HG03025 (cell line): ENCODE measurements at regions not wholly inside any gene's neighbourhood (a gene's known extent, or its start where the extent isn't known, plus 50 kb on each side); places are given as distances from the start of the nearest gene placed in this dataset.

Source experiments
- ATAC-seq: cut with Tn5 transposase; IDR thresholded peaks from one replicate; pipeline ENCODE4 v1.9.1; 2021; ENCODE audit warnings: mild to moderate bottlenecking, moderate library complexity; ENCODE audit not compliant: unreplicated experiment, low FRiP score

GRCh38 chr19:27705896-27706295 lies 1507.1 kb downstream of the UQCRFS1 start:
- no peak for ATAC-seq

DNA sequence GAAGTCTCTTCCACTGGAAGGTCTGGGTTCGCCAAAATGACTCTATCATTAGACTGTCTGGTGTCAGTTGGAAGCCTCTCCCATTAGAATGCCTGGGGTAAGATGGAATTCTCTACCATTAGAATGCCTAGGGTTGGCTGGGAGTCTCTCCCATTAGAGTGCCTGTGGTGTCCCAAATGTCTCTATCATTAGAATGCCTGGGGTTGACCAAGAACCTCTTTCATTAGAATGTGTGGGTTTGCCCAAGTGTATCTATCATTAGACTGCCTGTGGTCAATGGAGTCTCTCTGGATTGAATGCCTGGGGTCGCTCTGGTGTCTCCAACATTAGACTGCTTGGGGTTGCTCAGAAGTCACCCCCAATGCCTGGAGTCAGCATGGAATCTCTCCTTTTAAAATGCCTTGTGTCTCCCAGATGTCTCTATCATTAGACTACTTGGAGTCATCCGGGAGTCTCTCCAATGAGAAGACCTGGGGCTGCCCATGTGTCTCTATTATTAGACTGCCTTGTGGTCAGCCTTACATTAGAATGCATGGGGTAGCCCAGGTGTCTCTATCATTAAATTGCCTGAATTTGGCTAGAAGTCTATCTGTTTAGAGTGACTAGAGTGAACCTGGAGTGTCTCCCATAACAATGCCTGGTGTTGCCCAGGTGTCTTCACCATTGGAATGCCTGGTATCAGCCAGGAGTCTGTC lies 1518.4 kb downstream of the UQCRFS1 start:
- ATAC-seq, result no peak

DNA sequence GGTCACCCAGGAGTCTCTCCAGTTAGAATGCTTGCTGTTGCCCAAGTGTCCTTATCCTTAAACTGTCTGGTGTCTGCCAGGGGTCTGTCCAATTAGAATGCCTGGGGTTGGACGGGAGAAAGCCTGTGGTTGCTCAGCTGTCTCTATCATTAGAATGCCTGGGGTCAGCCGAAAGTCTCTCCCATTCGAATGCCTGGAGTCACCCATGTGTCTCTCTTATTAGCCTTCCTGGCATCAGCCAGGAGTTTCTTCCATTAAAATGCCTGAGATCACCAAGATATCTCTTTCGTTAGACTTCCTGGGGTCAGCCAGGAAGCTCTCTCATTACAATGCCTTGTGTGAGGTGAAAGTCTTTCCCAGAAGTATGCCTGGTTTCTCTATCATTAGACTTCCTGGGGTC lies 1521.0 kb downstream of the UQCRFS1 start:
- no peak for ATAC-seq

- ATAC-seq, result no peak
These were observed 1523.2 kb downstream of the UQCRFS1 start for GRCh38 chr19:27689734-27690241.

GRCh38 chr19:27684293-27684692 lies 1528.7 kb downstream of the UQCRFS1 start:
- ATAC-seq, result no peak

GRCh38 chr19:27681972-27682371 lies 1531.0 kb downstream of the UQCRFS1 start:
- ATAC-seq, result no peak

- no peak for ATAC-seq
These were observed 1533.0 kb downstream of the UQCRFS1 start for GRCh38 chr19:27679905-27680304.

- ATAC-seq, result no peak
These were observed 1533.6 kb downstream of the UQCRFS1 start for GRCh38 chr19:27679399-27679798.

GRCh38 chr19:27676877-27677276 lies 1536.1 kb downstream of the UQCRFS1 start:
- ATAC-seq, result no peak

DNA sequence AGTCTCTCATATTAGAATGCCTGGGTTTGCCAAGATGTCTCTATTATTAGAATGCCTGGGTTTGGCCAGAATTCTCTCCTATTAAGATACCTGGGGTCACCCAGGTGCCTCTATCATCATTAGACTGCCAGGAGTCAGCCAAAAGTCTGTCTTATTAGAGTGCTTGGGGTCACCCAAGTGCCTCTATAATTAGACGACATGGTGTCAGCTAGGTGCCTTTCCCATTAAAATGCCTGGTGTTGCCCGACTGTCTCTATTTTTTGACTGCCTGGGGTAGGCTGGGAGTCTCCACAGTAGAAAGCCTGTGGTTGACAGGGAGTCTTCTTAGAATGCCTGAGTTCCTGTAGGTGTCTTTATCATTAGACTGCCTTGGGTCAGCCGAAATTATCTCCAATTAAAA lies 1536.6 kb downstream of the UQCRFS1 start:
- ATAC-seq, result no peak

DNA sequence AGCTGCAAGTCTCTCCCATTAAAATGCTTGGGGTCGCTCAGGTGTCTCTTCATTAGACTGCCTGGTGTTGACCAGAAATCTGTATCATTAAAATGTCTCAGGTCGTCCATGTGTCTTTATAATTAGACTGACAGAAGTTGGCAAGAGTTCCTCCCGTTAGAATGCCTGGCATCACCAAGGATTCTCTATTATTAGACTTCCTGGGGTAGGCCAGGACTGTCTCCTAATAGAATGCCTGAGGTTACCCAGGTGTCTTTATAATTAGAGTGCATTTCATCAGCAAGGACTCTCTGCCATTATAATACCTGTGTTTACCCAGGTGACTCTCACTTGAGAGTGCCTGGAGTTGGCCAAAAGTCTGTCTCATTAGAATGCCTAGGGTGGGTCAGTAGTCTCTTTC lies 1537.2 kb downstream of the UQCRFS1 start:
- no peak for ATAC-seq

DNA sequence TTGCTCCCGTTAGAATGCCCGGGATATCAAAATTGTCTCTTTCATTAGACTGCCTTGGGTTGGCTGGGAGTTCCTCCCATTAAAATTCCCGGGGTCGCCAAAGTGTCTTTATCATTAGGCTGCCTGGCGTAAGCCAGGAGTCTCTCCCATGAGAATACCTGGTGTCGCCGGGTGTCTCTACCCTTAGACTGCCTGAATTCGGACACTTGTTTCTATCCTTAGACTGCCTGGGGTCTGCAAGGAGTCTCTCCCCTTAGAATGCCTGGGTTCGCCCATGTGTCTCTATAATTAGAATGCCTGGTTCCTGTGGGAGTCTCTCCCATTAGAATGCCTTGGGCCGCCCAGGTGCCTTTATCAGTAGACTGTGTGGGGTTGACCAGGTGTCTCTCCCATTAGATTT lies 1538.2 kb downstream of the UQCRFS1 start:
- no peak for ATAC-seq

DNA sequence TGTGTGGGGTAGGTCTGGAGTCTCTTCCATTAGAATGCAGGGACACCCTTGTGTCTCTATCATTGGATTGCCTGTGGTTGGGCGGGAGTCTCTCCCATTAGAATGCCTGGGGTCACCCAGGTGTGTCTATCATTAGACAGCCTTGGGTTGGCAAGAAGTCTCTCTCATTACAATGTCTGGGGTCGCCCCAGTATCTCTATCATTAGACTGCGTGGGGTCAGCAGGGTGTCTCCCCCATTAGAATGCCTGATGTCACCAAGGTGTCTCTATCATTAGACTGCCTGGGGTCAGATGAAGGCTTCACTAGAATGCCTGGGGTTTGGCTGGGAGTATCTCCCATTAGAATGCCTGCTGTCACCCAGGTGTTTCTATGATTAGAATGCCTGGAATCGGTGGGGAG lies 1539.0 kb downstream of the UQCRFS1 start:
- ATAC-seq, result no peak

DNA sequence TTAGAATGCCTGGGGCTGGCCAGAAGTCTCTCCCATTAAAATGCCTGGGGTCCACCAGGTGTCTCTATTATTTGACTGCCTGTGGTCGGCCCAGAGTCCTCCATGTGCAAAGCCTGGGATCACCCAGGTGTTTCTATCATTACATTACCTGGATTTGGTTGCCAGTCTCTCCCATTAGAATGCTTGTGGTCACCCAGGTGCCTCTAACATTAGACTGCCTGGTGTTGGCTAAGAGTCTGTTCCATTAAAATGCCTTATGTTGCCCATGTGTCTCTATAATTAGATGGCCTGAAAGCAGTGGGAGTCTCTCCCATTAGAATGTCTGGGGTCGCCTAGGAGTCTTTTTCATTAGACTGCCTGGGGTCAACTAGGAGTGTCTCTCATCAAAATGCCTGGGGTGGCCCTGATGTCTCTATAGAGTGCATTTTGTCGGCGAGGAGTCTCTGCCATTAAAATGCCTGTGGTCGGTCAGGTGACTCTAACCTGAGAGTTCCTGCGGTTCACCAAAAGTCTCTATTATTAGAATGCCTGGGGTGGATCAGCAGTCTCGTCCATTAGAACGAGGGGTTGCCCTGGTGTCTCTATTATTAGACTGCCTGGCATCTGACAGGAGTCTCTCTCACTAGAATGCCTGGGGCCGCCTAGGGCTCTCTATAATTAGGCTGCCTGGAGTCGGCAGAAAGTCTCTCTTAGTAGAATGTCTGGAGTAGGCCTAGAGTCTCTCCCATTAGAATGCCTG lies 1540.5 kb downstream of the UQCRFS1 start:
- no peak for ATAC-seq

DNA sequence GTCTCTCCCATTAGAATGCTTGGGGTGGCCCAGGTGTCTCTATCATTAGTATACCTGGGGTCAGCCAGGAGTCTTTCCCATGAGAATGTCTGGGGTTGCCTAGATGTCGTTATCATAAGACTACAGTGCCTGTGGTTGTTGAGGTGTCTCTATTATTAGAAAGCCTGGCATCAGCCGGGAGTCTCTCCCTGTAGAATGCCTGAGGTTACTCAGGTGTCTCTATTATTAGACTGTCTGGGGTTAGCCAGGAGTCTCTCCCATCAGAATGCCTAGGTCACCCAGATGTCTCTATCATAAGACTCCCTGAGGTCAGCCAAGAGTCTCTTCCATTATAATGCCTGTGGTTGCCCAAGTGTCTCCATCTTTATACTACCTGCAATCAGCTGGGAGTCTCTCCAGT lies 1541.1 kb downstream of the UQCRFS1 start:
- no peak for ATAC-seq

DNA sequence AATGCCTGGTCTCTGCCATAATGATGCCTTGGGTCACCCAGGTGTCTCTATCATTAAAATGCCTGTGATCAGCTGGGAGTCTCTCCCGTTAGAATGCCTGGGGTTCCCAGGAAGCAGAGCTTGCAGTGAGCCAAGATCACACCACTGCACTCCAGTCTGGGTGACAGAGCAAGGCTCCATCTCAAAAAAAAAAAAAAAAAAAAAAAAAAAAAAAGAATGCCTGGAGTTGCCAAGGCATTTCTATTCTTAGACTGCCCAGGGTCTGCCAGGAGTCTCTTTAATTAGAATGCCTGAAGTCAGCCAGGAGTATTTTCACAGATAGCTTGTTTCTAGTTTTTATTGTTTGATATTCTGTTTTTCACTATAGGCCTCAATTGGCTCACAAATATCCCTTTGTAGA lies 1552.5 kb downstream of the UQCRFS1 start:
- no peak for ATAC-seq

DNA sequence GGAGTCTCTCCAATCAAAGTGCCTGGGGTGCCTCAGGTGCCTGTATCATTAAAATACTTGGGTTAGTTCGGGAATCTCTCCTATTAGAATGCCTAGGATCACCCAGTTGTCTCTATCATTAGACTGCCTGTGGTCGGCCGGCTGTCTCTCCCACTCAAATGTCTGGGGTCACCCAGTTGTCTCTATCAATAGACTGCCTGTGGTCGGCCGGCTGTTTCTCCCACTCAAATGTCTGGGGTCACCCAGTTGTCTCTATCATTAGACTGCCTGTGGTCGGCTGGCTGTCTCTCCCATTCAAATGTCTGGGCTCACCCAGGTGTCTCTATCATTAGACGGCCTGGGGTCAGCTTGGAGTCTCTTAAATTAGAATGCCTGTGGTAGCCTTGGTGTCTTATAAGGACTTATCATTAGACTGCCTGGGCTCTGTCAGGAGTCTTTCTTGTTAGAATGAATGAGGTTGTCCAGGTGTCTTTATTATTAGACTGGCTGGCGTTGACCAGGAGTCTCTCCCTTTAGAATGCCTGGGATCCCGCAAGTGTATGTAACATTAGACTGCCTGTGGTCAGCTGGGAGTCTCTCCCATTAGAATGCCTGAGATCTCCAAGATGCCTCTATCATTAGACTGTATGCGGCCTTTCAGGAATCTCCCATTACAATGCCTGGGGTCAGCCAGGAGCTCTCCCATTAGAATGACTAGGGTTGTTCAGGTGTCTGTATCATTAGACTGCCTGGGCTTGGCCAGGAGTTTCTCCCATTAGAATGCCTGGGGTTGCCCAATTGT lies 1555.5 kb downstream of the UQCRFS1 start:
- no peak for ATAC-seq

- ATAC-seq, result no peak
These were observed 1558.5 kb downstream of the UQCRFS1 start for GRCh38 chr19:27654266-27654990.

- no peak for ATAC-seq
These were observed 1560.2 kb downstream of the UQCRFS1 start for GRCh38 chr19:27652796-27653195.

DNA sequence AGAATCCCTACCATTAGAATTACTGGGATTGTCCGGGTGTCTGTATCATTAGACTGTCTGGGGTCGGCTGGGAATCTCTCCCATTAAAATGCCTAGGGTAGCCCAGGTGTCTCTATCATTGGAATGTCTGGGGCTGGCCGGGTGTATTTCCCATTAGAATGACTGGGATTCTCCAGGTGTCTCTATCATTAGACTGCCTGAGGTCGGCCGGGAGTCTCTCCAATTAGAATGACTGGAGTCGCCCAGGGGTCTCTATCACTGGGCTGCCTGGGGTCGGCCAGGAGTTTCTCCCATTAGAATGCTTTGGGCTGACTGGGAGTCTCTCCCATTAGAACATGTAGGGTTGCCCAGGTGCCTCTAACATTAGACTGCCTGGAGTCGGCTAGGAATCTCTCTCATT lies 1560.7 kb downstream of the UQCRFS1 start:
- no peak for ATAC-seq

GRCh38 chr19:27647423-27647822 lies 1565.5 kb downstream of the UQCRFS1 start:
- no peak for ATAC-seq
